Pons (tissue), 1 donor: ENCODE measurements at regions not wholly inside any gene's neighbourhood (a gene's known extent, or its start where the extent isn't known, plus 50 kb on each side); places are given as distances from the start of the nearest gene placed in this dataset.

Experiments
- DNase-seq: peaks from one replicate; pipeline ENCODE4 v3.0.0-alpha.2; 2016; ENCODE audit warnings: low spot score

- DNase-seq = no peak
Measured at GRCh38 chr6:104212977-104213668, 646.6 kb downstream of the HACE1 start.

GRCh38 chr6:104207635-104208034 is 652.1 kb downstream of the HACE1 start:
- no peak for DNase-seq

GRCh38 chr6:104201557-104201956 is 658.2 kb downstream of the HACE1 start:
- no peak for DNase-seq

DNA sequence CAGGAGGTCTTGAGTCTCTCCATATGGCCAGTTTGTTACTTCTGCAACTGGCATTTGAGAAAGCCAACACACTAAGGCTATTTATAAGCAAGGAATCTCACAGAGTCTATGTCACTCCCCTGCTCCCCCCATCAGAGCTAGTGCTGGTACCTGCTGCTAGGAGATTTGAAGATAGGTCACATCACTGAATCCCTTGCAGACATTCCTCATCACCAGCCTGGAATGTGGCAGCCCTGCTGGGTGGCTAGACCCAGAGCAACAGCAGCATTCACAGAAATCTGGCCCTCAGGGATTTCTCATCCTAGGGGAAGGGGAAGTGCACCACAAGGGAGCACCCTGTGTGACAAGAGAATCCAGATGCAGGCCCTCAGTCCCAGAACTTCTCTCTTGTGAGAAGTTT is 672.1 kb downstream of the HACE1 start:
- no peak for DNase-seq

DNA sequence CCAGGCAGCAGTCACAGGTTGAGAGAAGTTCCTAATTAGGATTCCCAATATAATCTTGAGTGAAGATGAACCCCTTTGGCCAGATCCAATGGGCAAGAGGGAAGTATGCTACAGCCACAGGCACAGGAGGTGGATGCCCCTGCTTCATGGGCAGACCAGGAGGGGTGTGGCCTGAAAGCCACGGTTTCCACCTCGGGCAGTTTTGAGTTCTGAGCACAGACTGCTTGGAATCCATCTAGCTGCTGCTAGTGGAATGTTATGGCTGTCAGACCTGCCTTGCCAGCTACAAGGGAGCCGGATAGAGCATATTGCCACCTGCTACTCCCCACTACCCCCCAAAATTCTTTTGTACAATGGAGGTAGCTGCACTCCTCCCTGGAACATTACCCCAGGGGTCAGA is 672.9 kb downstream of the HACE1 start:
- no peak for DNase-seq

- no peak for DNase-seq
Measured at GRCh38 chr6:104183816-104184435, 675.8 kb downstream of the HACE1 start.

- peak; percentile 28 for DNase-seq
Measured at GRCh38 chr6:104182811-104183210, 676.9 kb downstream of the HACE1 start.

DNA sequence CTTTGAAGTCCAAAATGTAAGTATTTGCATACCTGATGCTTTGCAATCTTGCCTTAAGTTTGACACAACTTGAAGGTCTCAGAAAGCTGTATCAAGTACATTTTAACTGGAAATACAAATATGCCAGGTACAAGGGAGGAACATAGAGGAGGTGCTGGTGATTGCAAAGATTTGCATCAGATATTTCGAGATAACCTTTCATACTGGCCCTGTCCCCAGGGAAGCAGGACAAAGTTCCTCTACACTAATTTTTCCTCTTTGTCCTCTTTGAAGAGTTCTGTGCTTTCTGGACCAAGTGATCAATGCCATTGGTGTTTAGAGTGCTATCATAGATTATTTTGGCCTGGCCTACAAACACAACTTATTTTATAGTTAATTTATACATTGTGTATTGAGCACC is 686.1 kb downstream of the HACE1 start:
- DNase-seq = no peak

DNA sequence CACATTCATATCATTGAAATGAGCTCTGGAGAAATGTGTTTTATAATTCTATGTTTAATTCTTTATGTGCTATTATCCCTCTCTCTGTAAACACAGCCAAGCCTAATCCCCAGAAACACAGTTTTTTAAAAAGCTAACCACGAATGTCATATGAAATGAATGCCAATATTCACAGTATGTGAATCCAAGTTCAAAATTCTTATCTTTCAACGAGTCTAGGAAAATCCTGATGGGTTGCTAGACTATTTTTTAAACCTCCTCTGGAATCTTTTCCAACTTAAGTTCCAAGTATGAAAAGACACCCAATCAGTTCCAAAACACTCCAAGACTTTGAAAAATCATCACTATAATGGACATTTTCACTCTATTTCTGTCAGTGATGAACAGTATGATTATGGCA is 689.3 kb downstream of the HACE1 start:
- no peak for DNase-seq

DNA sequence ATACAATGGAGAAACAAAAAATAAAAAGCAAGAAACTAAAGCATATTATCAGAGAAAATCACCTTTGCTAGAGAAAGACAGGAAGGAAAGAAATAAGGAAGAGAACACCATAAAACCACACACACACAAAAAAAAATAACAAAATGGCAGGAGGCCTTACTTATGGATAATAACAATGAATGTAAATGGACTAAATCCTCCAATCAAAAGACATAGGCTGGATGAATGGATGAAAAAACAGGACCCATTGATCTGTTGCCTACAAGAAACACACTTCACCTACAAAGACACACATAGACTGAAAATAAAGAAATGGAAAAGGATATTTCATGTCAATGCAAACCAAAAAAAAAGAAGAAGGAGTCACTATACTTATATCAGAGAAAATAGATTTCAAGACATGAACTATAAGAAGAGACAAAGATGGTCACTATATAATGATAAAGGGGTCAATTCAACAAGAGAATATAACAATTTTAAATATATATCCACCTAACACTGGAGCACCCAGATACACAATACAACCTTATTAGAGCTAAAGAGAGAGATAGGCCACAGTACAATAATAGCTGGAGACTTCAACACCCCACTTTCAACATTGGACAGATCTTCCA is 693.6 kb downstream of the HACE1 start:
- DNase-seq = no peak

DNA sequence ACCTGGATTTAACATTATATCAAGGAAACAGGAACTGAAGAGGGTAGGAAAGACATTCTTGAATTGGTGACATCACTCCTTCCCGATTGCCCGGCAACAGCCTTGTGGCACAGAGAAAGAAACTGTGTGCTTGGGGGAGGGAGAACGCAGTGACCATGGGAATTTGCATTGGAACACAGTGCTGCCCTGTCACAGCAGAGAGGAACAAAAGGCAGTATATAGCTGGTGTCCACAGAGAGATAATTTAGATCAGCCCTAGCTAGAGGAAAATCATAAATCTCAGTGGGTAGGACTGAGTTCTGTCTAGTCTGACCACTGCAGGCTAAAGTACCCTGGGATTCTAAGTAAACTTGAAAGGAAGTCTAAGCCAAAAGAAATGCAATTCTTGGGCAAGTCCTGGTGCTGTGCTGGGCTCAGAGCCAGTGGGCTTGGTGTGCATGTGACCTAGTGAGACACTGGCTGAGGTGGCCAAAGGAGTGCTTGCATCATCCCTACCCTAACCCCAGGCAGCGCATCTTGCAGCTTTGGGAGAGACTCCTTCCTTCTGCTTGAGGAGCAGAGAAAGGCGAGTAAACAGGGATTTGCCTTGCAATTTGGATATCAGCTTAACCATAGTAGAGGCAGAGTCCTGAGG is 697.6 kb downstream of the HACE1 start:
- peak; percentile 12 for DNase-seq

GRCh38 chr6:104159045-104159618 is 700.6 kb downstream of the HACE1 start:
- DNase-seq = no peak

GRCh38 chr6:104143757-104144156 is 716.0 kb downstream of the HACE1 start:
- DNase-seq = no peak

DNA sequence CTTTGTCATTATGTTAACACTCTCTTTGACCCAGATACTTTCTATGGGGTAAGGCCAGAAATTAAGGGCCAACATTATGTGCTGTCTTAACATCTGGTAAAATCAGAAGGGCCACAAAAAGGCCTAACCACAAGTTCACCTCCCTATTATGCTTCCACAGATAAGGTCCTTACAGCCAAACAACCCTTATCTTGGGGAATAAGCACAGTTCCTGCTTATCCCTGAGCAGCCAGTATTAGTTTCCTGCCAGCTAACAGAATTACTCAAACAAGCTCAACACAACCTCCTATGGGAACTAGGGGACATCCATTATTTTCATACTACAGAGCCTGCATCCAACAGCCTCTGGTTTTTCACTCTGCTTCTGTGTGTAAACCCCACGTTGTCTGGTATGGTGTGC is 724.8 kb downstream of the HACE1 start:
- DNase-seq = no peak

DNA sequence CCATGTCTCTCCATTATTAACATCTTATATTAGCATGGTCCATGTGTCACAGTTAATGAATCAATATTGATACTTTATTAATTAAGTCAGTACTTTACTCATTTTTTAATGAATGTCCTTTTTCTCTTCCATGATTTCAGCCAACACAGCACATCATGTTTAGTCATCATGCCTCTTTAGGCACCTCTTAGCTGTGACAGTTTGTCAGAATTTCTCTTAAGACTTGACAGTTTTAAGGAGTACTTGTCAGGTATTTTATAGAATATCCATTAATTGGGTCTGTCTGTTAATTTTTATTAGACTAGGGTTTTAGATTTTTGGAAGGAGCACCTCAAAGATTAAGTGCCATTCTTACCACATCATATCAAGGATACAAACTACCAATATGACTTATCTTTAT is 729.4 kb downstream of the HACE1 start:
- no peak for DNase-seq

DNA sequence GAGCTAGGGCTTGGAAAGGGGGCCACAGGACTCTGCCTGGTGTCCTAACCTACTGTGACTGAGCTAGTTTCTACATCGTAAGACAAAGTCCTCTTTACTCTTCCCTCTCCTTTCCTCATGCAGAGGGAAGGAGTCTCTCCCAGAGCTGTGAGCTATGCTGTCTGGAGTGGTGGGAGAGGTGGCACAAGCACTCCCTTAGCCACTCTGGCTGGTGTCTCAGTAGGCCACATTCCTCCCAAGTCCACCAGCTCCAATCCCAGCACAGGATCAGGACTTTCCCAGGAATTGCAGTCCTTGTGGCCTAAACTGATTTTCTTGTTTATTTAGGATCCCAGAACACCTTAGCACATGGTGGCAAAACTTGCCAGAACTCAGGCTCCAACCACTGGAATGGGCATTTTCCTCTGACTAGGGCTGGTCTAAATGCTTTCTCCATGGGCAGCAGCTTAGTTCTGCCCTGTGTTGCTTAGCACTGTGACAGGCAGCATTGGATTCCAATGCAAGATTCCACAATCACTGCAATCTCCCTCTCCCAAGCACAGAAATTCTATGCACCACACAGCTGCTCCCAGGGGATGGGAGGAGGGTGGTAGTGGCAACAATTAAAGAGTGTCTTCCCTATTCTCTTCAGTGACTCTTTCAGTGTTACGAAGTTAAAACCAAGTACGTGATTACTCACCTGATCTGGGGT is 733.3 kb downstream of the HACE1 start:
- no peak for DNase-seq

DNA sequence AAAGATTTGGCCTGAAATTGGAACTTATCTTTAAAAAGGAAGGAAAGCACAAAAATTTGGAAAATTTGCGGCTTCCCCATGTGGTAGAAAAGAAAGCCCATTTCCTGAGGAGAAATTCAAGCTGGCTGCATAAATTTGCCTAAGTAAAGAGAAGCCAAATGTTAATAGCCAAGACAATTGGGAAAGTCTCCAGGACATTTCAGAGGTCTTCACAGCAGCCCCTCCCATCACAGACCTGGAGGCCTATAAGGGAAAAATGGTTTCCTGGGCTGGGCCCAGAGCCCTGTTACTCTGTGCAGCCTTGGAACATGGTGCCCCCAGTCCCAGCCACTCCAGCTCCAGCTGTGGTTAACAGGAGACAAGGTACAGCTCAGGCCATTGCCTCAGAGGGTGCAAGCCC is 736.5 kb downstream of the HACE1 start:
- DNase-seq = no peak

DNA sequence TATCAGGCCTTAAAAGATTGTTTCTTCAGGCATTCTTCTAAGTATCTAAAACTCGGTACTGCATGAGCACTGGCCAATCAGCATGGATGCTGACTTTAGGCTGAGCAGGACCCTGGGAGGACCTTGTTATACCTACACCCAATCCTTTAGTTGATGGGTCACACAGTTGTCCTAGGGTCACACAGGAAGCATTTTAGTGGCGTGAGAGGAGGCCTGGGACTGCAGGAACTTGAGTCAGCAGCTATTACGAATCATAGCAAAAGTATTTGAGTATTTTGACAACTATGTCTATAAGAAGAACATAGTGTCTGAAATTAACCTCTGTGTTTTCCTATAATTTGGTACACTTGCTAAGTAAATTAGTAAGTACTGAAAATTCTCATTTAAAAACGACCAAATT is 741.4 kb downstream of the HACE1 start:
- no peak for DNase-seq

- no peak for DNase-seq
Measured at GRCh38 chr6:104109806-104110205, 749.9 kb downstream of the HACE1 start.

- no peak for DNase-seq
Measured at GRCh38 chr6:104108634-104109033, 751.1 kb downstream of the HACE1 start.

DNA sequence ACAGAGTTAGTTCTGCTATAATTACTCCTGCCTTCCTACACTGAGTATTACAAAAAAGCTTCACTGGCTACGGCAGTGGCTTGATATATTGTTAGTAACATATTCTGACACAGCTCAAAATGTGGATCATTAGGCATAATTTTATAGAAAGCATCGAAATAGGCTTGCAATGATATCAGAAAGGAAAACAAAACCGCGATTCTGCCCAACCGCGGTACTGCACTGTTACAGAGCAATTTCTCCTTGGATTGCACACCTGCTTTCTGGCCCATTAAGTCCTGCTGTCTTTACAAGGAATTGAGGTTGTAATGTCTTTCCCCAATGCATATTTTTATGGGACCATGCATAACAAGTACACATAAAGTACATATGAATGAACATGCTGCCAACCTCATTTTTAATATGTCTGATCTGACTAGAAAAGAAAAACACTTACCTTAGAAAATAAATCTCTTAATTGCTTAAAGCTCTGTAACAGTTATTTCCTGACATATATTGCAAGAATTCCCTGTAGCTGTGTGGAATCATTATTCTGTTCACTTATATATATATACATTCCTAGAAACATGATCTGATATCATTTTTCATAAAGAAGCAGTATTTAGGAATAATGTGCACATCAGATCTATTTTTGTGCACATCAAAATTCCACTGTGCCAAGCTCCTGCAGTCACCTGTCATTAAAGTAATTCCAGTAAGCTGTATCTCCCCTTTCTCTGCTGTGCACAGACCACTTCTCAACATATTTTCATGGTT is 763.9 kb downstream of the HACE1 start:
- DNase-seq = no peak
